ENCODE measurements at regions not wholly inside any gene's neighbourhood (a gene's known extent, or its start where the extent isn't known, plus 50 kb on each side); places are given as distances from the start of the nearest gene placed in this dataset.

- Mint-ChIP-seq H3K27ac (no peak overlapping the region), H3K27me3 (no peaks in the 10 kb centered on the region), H3K4me1 (peaks cover 2% of the 10 kb centered on the region), H3K4me3 (no peak overlapping the region), H3K36me3 (ENCODE audit: low read depth) (peaks cover 2% of the 10 kb centered on the region)
- no peaks in the 10 kb centered on the region for H3K9me3 ChIP-seq (ENCODE audit: control insufficient read depth, low read length, poor library complexity, severe bottlenecking)
- no peak for DNase-seq
- no peak for ATAC-seq
Observed at GRCh38 chr1:98345417-98345816, 316.1 kb upstream of the SNX7 start.

GRCh38 chr1:98344731-98345130 is 316.8 kb upstream of the SNX7 start:
- peaks cover 2% of the 10 kb centered on the region for H3K4me1 Mint-ChIP-seq

GRCh38 chr1:98342566-98342965 is 319.0 kb upstream of the SNX7 start:
- peaks cover 2% of the 10 kb centered on the region for H3K4me1 Mint-ChIP-seq
- no peaks in the 10 kb centered on the region for H3K36me3 Mint-ChIP-seq (ENCODE audit: low read depth)
- H3K27me3 Mint-ChIP-seq: no peaks in the 10 kb centered on the region

More at GRCh38 chr1:98344731-98345130, 316.8 kb upstream of the SNX7 start:
- H3K9me3 ChIP-seq (ENCODE audit: control insufficient read depth, low read length, poor library complexity, severe bottlenecking): no peaks in the 10 kb centered on the region
- no peak overlapping the region for H3K27ac Mint-ChIP-seq
- no peaks in the 10 kb centered on the region for H3K27me3 Mint-ChIP-seq
- DNase-seq (no peak), ATAC-seq (no peak)
- H3K4me3 Mint-ChIP-seq: no peak overlapping the region
- H3K36me3 Mint-ChIP-seq (ENCODE audit: low read depth): peaks cover 2% of the 10 kb centered on the region

GRCh38 chr1:98340511-98340910 is 321.0 kb upstream of the SNX7 start:
- no peak for DNase-seq
- Mint-ChIP-seq H3K36me3 (ENCODE audit: low read depth) (no peaks in the 10 kb centered on the region), H3K4me1 (peaks cover 2% of the 10 kb centered on the region), H3K27me3 (no peaks in the 10 kb centered on the region), H3K4me3 (no peak overlapping the region), H3K27ac (no peak overlapping the region)
- ATAC-seq: no peak
- no peaks in the 10 kb centered on the region for H3K9me3 ChIP-seq (ENCODE audit: control insufficient read depth, low read length, poor library complexity, severe bottlenecking)

More at GRCh38 chr1:98342566-98342965, 319.0 kb upstream of the SNX7 start:
- no peak overlapping the region for H3K27ac Mint-ChIP-seq
- DNase-seq: no peak
- no peak for ATAC-seq
- no peak overlapping the region for H3K4me3 Mint-ChIP-seq
- H3K9me3 ChIP-seq (ENCODE audit: control insufficient read depth, low read length, poor library complexity, severe bottlenecking): no peaks in the 10 kb centered on the region

- H3K4me3 Mint-ChIP-seq: no peak overlapping the region
- no peaks in the 10 kb centered on the region for H3K4me1 Mint-ChIP-seq
- ATAC-seq (no peak), DNase-seq (no peak)
- H3K36me3 Mint-ChIP-seq (ENCODE audit: low read depth): no peaks in the 10 kb centered on the region
- H3K27me3 Mint-ChIP-seq: peaks cover 21% of the 10 kb centered on the region
- no peaks in the 10 kb centered on the region for H3K9me3 ChIP-seq (ENCODE audit: control insufficient read depth, low read length, poor library complexity, severe bottlenecking)
- no peak overlapping the region for H3K27ac Mint-ChIP-seq
Observed at GRCh38 chr1:98336472-98337083, 324.9 kb upstream of the SNX7 start.

GRCh38 chr1:98333936-98334335 is 327.6 kb upstream of the SNX7 start:
- Mint-ChIP-seq H3K27me3 (peaks cover 28% of the 10 kb centered on the region), H3K27ac (no peak overlapping the region), H3K36me3 (ENCODE audit: low read depth) (no peaks in the 10 kb centered on the region), H3K4me1 (no peaks in the 10 kb centered on the region), H3K4me3 (no peak overlapping the region)
- DNase-seq: no peak
- no peak for ATAC-seq
- no peaks in the 10 kb centered on the region for H3K9me3 ChIP-seq (ENCODE audit: control insufficient read depth, low read length, poor library complexity, severe bottlenecking)

GRCh38 chr1:98333406-98333805 is 328.1 kb upstream of the SNX7 start:
- H3K9me3 ChIP-seq (ENCODE audit: control insufficient read depth, low read length, poor library complexity, severe bottlenecking): no peaks in the 10 kb centered on the region
- no peak overlapping the region for H3K4me3 Mint-ChIP-seq
- H3K27ac Mint-ChIP-seq: no peak overlapping the region
- no peaks in the 10 kb centered on the region for H3K36me3 Mint-ChIP-seq (ENCODE audit: low read depth)
- DNase-seq (no peak), ATAC-seq (no peak)
- H3K4me1 Mint-ChIP-seq: peaks cover 3% of the 10 kb centered on the region
- peaks cover 32% of the 10 kb centered on the region for H3K27me3 Mint-ChIP-seq

GRCh38 chr1:98331718-98332311 is 329.7 kb upstream of the SNX7 start:
- no peak for DNase-seq
- Mint-ChIP-seq H3K27ac (no peak overlapping the region), H3K27me3 (peaks cover 32% of the 10 kb centered on the region), H3K4me3 (no peak overlapping the region), H3K4me1 (peaks cover 3% of the 10 kb centered on the region), H3K36me3 (ENCODE audit: low read depth) (no peaks in the 10 kb centered on the region)
- ATAC-seq: no peak
- no peaks in the 10 kb centered on the region for H3K9me3 ChIP-seq (ENCODE audit: control insufficient read depth, low read length, poor library complexity, severe bottlenecking)

GRCh38 chr1:98331243-98331642 is 330.3 kb upstream of the SNX7 start:
- Mint-ChIP-seq H3K4me1 (peaks cover 3% of the 10 kb centered on the region), H3K4me3 (no peak overlapping the region), H3K27ac (no peak overlapping the region), H3K36me3 (ENCODE audit: low read depth) (no peaks in the 10 kb centered on the region), H3K27me3 (peaks cover 32% of the 10 kb centered on the region)
- ATAC-seq (no peak), DNase-seq (no peak)
- H3K9me3 ChIP-seq (ENCODE audit: control insufficient read depth, low read length, poor library complexity, severe bottlenecking): no peaks in the 10 kb centered on the region

GRCh38 chr1:98330224-98330623 is 331.3 kb upstream of the SNX7 start:
- H3K9me3 ChIP-seq (ENCODE audit: control insufficient read depth, low read length, poor library complexity, severe bottlenecking): no peaks in the 10 kb centered on the region
- ATAC-seq (no peak), DNase-seq (no peak)
- H3K4me3 Mint-ChIP-seq: no peak overlapping the region
- peaks cover 3% of the 10 kb centered on the region for H3K4me1 Mint-ChIP-seq
- H3K36me3 Mint-ChIP-seq (ENCODE audit: low read depth): no peaks in the 10 kb centered on the region
- H3K27ac Mint-ChIP-seq: no peak overlapping the region
- H3K27me3 Mint-ChIP-seq: peaks cover 32% of the 10 kb centered on the region

GRCh38 chr1:98328855-98329254 is 332.7 kb upstream of the SNX7 start:
- no peak overlapping the region for H3K27ac Mint-ChIP-seq
- H3K9me3 ChIP-seq (ENCODE audit: control insufficient read depth, low read length, poor library complexity, severe bottlenecking): no peaks in the 10 kb centered on the region
- H3K27me3 Mint-ChIP-seq: peaks cover 32% of the 10 kb centered on the region
- H3K4me3 Mint-ChIP-seq: no peak overlapping the region
- peaks cover 10% of the 10 kb centered on the region for H3K4me1 Mint-ChIP-seq
- no peak for DNase-seq
- H3K36me3 Mint-ChIP-seq (ENCODE audit: low read depth): no peaks in the 10 kb centered on the region
- ATAC-seq: no peak

- no peak for ATAC-seq
- DNase-seq: no peak
- no peaks in the 10 kb centered on the region for H3K36me3 Mint-ChIP-seq (ENCODE audit: low read depth)
- no peak overlapping the region for H3K27ac Mint-ChIP-seq
- no peaks in the 10 kb centered on the region for H3K9me3 ChIP-seq (ENCODE audit: control insufficient read depth, low read length, poor library complexity, severe bottlenecking)
- peaks cover 18% of the 10 kb centered on the region for H3K27me3 Mint-ChIP-seq
- peaks cover 16% of the 10 kb centered on the region for H3K4me1 Mint-ChIP-seq
- H3K4me3 Mint-ChIP-seq: no peak overlapping the region
Observed at GRCh38 chr1:98327220-98327861, 334.2 kb upstream of the SNX7 start.

GRCh38 chr1:98325646-98326440 is 335.7 kb upstream of the SNX7 start:
- peaks cover 6% of the 10 kb centered on the region for H3K27me3 Mint-ChIP-seq
- H3K27ac Mint-ChIP-seq: no peak overlapping the region
- H3K9me3 ChIP-seq (ENCODE audit: control insufficient read depth, low read length, poor library complexity, severe bottlenecking): no peaks in the 10 kb centered on the region
- H3K4me1 Mint-ChIP-seq: peaks cover 16% of the 10 kb centered on the region
- DNase-seq: no peak
- ATAC-seq: no peak
- no peaks in the 10 kb centered on the region for H3K36me3 Mint-ChIP-seq (ENCODE audit: low read depth)
- no peak overlapping the region for H3K4me3 Mint-ChIP-seq
